ENCODE measurements at regions not wholly inside any gene's neighbourhood (a gene's known extent, or its start where the extent isn't known, plus 50 kb on each side); places are given as distances from the start of the nearest gene placed in this dataset.

DNA sequence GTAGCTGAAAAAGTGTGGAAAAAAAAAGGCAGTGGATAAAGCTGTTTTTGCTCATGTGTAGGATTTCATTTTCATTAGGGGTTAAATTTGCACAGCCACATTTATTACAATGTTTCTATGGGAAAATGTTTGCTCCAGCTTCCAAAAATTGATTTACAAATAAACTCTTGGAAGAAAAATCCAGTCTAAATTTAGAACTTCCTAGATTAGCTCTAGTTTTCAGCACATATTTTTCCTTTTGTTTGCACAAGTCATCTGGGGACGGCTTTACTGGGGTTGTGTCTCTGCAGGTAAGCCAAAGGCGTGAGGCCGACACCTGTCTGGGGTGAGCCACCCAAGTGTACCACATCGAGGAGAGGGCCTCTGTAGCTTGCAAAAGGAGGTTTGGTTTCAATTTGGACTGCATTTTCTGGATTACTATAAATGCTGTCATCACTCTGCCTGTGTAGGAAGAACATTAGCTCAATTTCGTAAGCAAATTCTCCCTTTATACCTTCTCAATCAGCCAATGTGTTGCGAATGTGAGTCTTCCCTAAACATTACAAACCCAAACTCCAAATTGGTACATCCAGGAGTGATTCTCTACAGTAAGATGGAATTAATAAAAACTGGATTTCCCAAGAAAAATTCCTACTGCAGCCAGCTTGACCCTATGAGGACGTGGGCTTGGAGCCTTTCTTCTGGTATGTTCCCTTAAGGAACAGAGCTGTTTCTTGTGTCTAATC is 89.5 kb upstream of the ZNF438 start:
- no peak for TF ChIP-seq CTCF (IDR thresholded peaks at IDR 0.05)
- no peak for TF ChIP-seq ZFX (IDR thresholded peaks at IDR 0.05; ENCODE audit: borderline replicate concordance)

Data from 22Rv1 (cell line).